H1 (cell line): ENCODE measurements at regions not wholly inside any gene's neighbourhood (a gene's known extent, or its start where the extent isn't known, plus 50 kb on each side); places are given as distances from the start of the nearest gene placed in this dataset.

Experiments
- CTCF ChIA-PET: fragments of 300-600 bp; sonication (Branson Sonifier 250); formaldehyde crosslinking; loops from one replicate; lab custom pipeline; 2021; ENCODE audit not compliant: partially characterized antibody; lab: Charles Lee
- POLR2A ChIA-PET: fragments of 300-600 bp; sonication (Branson Sonifier 250); formaldehyde crosslinking; loops from one replicate; lab custom pipeline; 2021; ENCODE audit warnings: inconsistent platforms; ENCODE audit not compliant: partially characterized antibody; lab: Charles Lee
- DNase-seq, 2 experiments: peaks; one replicate each; pipeline versions ENCODE4 v3.0.0 to v3.0.0-alpha.2; 2010 to 2022; ENCODE audit warnings: low spot score in 2 of 2, low read depth in 1 of 2, mixed read lengths in 1 of 2
- FAIRE-seq: peaks from 2 replicates; lab custom pipeline; 2011; peaks lifted over from hg19 to GRCh38; lab: Jason Lieb, UNC
- H2AFZ ChIP-seq: 2 replicates; pipeline ENCODE4 v1.8.1; 2012; ENCODE audit warnings: low read length, inconsistent platforms
- H2AK5ac ChIP-seq: 2 replicates; pipeline ENCODE4 v1.6.1; 2013; ENCODE audit warnings: low read depth, low read length
- H2BK120ac ChIP-seq: replicated peaks from 2 replicates; pipeline ENCODE3; 2013; ENCODE audit warnings: low read depth, low read length, inconsistent platforms
- H2BK12ac ChIP-seq: 2 replicates; pipeline ENCODE4 v1.6.1; 2013; ENCODE audit warnings: low read depth, low read length
- H2BK15ac ChIP-seq: 2 replicates; pipeline ENCODE4 v1.6.1; 2013; ENCODE audit warnings: low read length
- H2BK20ac ChIP-seq: 2 replicates; pipeline ENCODE4 v1.6.1; 2013; ENCODE audit warnings: low read length
- H2BK5ac ChIP-seq: 2 replicates; pipeline ENCODE4 v1.6.1; 2013; ENCODE audit warnings: low read depth, low read length
- H3K14ac ChIP-seq: 2 replicates; pipeline ENCODE4 v1.6.1; 2013; ENCODE audit warnings: inconsistent platforms; ENCODE audit not compliant: insufficient read length
- H3K18ac ChIP-seq: 2 replicates; pipeline ENCODE4 v1.6.1; 2013; ENCODE audit warnings: low read length; ENCODE audit errors: extremely low read depth
- H3K23ac ChIP-seq: 2 replicates; pipeline ENCODE4 v1.6.1; 2013; ENCODE audit warnings: inconsistent platforms; ENCODE audit not compliant: insufficient read length
- H3K23me2 ChIP-seq: 2 replicates; pipeline ENCODE4 v1.6.1; 2013; ENCODE audit warnings: low read depth, low read length
- H3K27ac ChIP-seq: 2 replicates; pipeline ENCODE4 v1.6.1; 2011; ENCODE audit warnings: low read depth, low read length, inconsistent platforms
- H3K27me3 ChIP-seq, 4 experiments: replicated peaks in 1 of 4; 1 replicate in 1 of 4; 2 replicates in 3 of 4; pipeline versions ENCODE4 v1.6.1 to v1.8.1; 2011 to 2013; ENCODE audit warnings: low read length in 3 of 4, mild to moderate bottlenecking in 3 of 4, inconsistent platforms in 2 of 4, mixed read lengths in 2 of 4, moderate library complexity in 1 of 4; ENCODE audit not compliant: control insufficient read depth in 3 of 4, insufficient read depth in 3 of 4; ENCODE audit errors: extremely low read depth in 1 of 4
- H3K36me3 ChIP-seq, 4 experiments: 2 replicates each; pipeline versions ENCODE4 v1.6.1 to v1.8.1; 2011 to 2013; ENCODE audit warnings: mild to moderate bottlenecking in 4 of 4, low read length in 3 of 4, moderate library complexity in 2 of 4, control low read depth in 1 of 4, inconsistent platforms in 1 of 4; ENCODE audit not compliant: insufficient read depth in 4 of 4, control insufficient read depth in 2 of 4
- H3K4ac ChIP-seq: replicated peaks from 2 replicates; pipeline ENCODE3; 2013; ENCODE audit warnings: low read length, low read depth, mixed read lengths, inconsistent platforms; ENCODE audit not compliant: insufficient read length
- H3K4me1 ChIP-seq, 4 experiments: replicated peaks in 1 of 4; 1 replicate in 1 of 4; 2 replicates in 3 of 4; pipeline versions ENCODE4 v1.6.1 to v1.8.1; 2011 to 2013; ENCODE audit warnings: low read length in 3 of 4, inconsistent platforms in 2 of 4, mixed read lengths in 1 of 4; ENCODE audit not compliant: insufficient read depth in 4 of 4, control insufficient read depth in 3 of 4
- H3K4me2 ChIP-seq, 2 experiments: 2 replicates each; pipeline versions ENCODE4 v1.6.1 to v1.8.1; 2011 to 2013; ENCODE audit warnings: low read depth in 2 of 2, low read length in 2 of 2, control low read depth in 1 of 2, inconsistent platforms in 1 of 2, mild to moderate bottlenecking in 1 of 2; ENCODE audit not compliant: insufficient read depth in 1 of 2
- H3K4me3 ChIP-seq, 4 experiments: fragments of 200-600, 300-600 bp in 1 of 4; sonication (generic), shearing (Covaris generic), sonication (Bioruptor Twin) in 1 of 4; 2 replicates each; pipeline versions ENCODE4 v1.5.1 to v1.8.1; 2011 to 2016; ENCODE audit warnings: low read length in 4 of 4, low read depth in 3 of 4, control low read depth in 2 of 4, inconsistent platforms in 2 of 4, mild to moderate bottlenecking in 2 of 4, mixed read lengths in 1 of 4, moderate library complexity in 1 of 4; ENCODE audit not compliant: insufficient read depth in 2 of 4; ENCODE audit errors: extremely low read depth in 1 of 4
- H3K56ac ChIP-seq: replicated peaks from 2 replicates; pipeline ENCODE3; 2013; ENCODE audit warnings: low read depth, mild to moderate bottlenecking, mixed read lengths, low read length, inconsistent platforms; ENCODE audit not compliant: insufficient read length
- H3K79me1 ChIP-seq: 2 replicates; pipeline ENCODE4 v1.6.1; 2013; ENCODE audit warnings: low read depth, low read length, control low read depth
- H3K79me2 ChIP-seq, 2 experiments: 2 replicates each; pipeline versions ENCODE4 v1.6.1 to v1.8.1; 2012 to 2013; ENCODE audit warnings: low read length in 2 of 2, mild to moderate bottlenecking in 2 of 2, inconsistent platforms in 1 of 2; ENCODE audit not compliant: insufficient read depth in 2 of 2, control insufficient read depth in 1 of 2
- H3K9ac ChIP-seq, 4 experiments: replicated peaks in 1 of 4; 1 replicate in 1 of 4; 2 replicates in 3 of 4; pipeline versions ENCODE4 v1.6.1 to v1.8.1; 2011 to 2013; ENCODE audit warnings: low read depth in 3 of 4, low read length in 3 of 4, control low read depth in 2 of 4, mild to moderate bottlenecking in 2 of 4, moderate library complexity in 2 of 4, inconsistent platforms in 1 of 4; ENCODE audit errors: extremely low read depth in 1 of 4
- H3K9me3 ChIP-seq, 2 experiments: 2 replicates each; pipeline versions ENCODE4 v1.6.1 to v1.8.1; 2012 to 2013; ENCODE audit warnings: mild to moderate bottlenecking in 2 of 2, moderate library complexity in 2 of 2, control low read depth in 1 of 2, inconsistent platforms in 1 of 2, low read depth in 1 of 2, low read length in 1 of 2, mixed read lengths in 1 of 2; ENCODE audit not compliant: insufficient read depth in 2 of 2
- H4K20me1 ChIP-seq, 2 experiments: replicated peaks in 1 of 2; 2 replicates each; pipeline versions ENCODE3 to v1.8.1; 2011 to 2013; ENCODE audit warnings: inconsistent platforms in 2 of 2, low read length in 2 of 2, mild to moderate bottlenecking in 1 of 2; ENCODE audit not compliant: insufficient read depth in 2 of 2, control insufficient read depth in 1 of 2
- H4K5ac ChIP-seq: 2 replicates; pipeline ENCODE4 v1.6.1; 2013; ENCODE audit warnings: low read length, low read depth, mixed read lengths, inconsistent platforms; ENCODE audit not compliant: insufficient read length
- H4K8ac ChIP-seq: 2 replicates; pipeline ENCODE4 v1.8.0; 2013; ENCODE audit warnings: mild to moderate bottlenecking, moderate library complexity, low read length, inconsistent platforms; ENCODE audit not compliant: insufficient read depth; ENCODE audit errors: extremely low read depth
- H4K91ac ChIP-seq: replicated peaks from 2 replicates; pipeline ENCODE3; 2013; ENCODE audit warnings: low read length, mixed read lengths, inconsistent platforms; ENCODE audit not compliant: insufficient read length
- BCL11A ChIP-seq, 2 experiments: IDR thresholded peaks; one replicate each; pipeline ENCODE4 v1.6.1; 2011; ENCODE audit warnings: low read depth in 2 of 2, low read length in 2 of 2, mild to moderate bottlenecking in 2 of 2
- CHD1 ChIP-seq: IDR thresholded peaks from 2 replicates; pipeline ENCODE4 v1.6.1; 2012; ENCODE audit warnings: low read depth, low read length, improper control_type of control experiment
- CREB1 ChIP-seq: IDR thresholded peaks from 2 replicates; pipeline ENCODE4 v1.6.1; 2012; ENCODE audit warnings: inconsistent platforms
- CTCF ChIP-seq, 3 experiments: IDR thresholded peaks; 1 replicate in 2 of 3; 2 replicates in 1 of 3; pipeline versions ENCODE4 v1.5.1 to v1.6.1; 2011; ENCODE audit warnings: low read length in 3 of 3, mild to moderate bottlenecking in 3 of 3, inconsistent platforms in 2 of 3, low read depth in 1 of 3, moderate library complexity in 1 of 3; ENCODE audit not compliant: insufficient read depth in 1 of 3; ENCODE audit errors: control extremely low read depth in 1 of 3
- EP300 ChIP-seq, 2 experiments: IDR thresholded peaks; 1 replicate in 1 of 2; 2 replicates in 1 of 2; pipeline ENCODE4 v1.6.1; 2011 to 2012; ENCODE audit warnings: low read depth in 2 of 2, low read length in 2 of 2, mild to moderate bottlenecking in 2 of 2, borderline replicate concordance in 1 of 2, inconsistent platforms in 1 of 2, moderate library complexity in 1 of 2
- POLR2A ChIP-seq, 2 experiments: IDR thresholded peaks; 1 replicate in 1 of 2; 2 replicates in 1 of 2; pipeline ENCODE4 v1.6.1; 2011; ENCODE audit warnings: low read depth in 2 of 2, low read length in 2 of 2, mild to moderate bottlenecking in 2 of 2; ENCODE audit errors: control extremely low read depth in 1 of 2
- POLR2AphosphoS5 ChIP-seq: IDR thresholded peaks from 2 replicates; pipeline ENCODE4 v1.6.1; 2011; ENCODE audit warnings: low read depth, low read length
- SRF ChIP-seq: IDR thresholded peaks from 2 replicates; pipeline ENCODE4 v1.6.1; 2011; ENCODE audit warnings: mild to moderate bottlenecking, low read depth, low read length, moderate library complexity
- WGBS, 2 experiments: shearing (Covaris generic) in 1 of 2; methylation state at CpG; one replicate each; pipeline versions ENCODE4 v1.1.6 to v1.1.7; 2013 to 2015; ENCODE audit warnings: low lambda C conversion rate in 2 of 2, mixed read lengths in 2 of 2, inconsistent platforms in 1 of 2, low coverage in 1 of 2, missing lambda C conversion rate in 1 of 2; ENCODE audit not compliant: insufficient replicate concordance in 2 of 2, insufficient coverage in 1 of 2, insufficient read length in 1 of 2; ENCODE audit errors: extremely low coverage in 1 of 2, missing lambda C conversion rate in 1 of 2; 5-methylcytosine and 5-hydroxymethylcytosine counted together

- no peak for FAIRE-seq
- POLR2A ChIA-PET: no interaction called here
- Histone ChIP-seq H3K4me2 (no peak overlapping the region), H4K91ac (no peak overlapping the region), H3K79me1 (no peaks in the 10 kb centered on the region), H3K27ac (no peak overlapping the region), H2AFZ (no peak overlapping the region), H3K56ac (no peak overlapping the region), H3K4me3 (no peak overlapping the region), H2AK5ac (no peak overlapping the region), H4K5ac (no peak overlapping the region), H3K23me2 (no peaks in the 10 kb centered on the region), H2BK15ac (no peak overlapping the region), H2BK20ac (no peak overlapping the region), H2BK120ac (no peak overlapping the region), H3K9ac (no peak overlapping the region), H3K27me3 (no peaks in the 10 kb centered on the region), H3K36me3 (no peaks in the 10 kb centered on the region), H2BK5ac (no peak overlapping the region), H3K23ac (no peak overlapping the region), H3K4ac (no peak overlapping the region), H4K8ac (no peak overlapping the region), H3K18ac (no peak overlapping the region), H2BK12ac (no peak overlapping the region), H3K79me2 (no peaks in the 10 kb centered on the region), H3K4me1 (no peaks in the 10 kb centered on the region), H3K9me3 (peaks cover 10 to 11% of the 10 kb centered on the region in 2 experiments; a peak in 3 of 4 replicates), H3K14ac (no peak overlapping the region), H4K20me1 (no peaks in the 10 kb centered on the region)
- CTCF ChIA-PET: no interaction called here
- DNase-seq: no peak
- 91% methylated on average over 4 of the region's 4 CpGs; no CpG with 5 or more reads in 1 of the 2 experiments for WGBS, 2 experiments
- TF ChIP-seq BCL11A (IDR thresholded peaks at IDR 0.05; ENCODE audit: low read depth in 2 of 2, low read length in 2 of 2): no peak
- no peak for TF ChIP-seq CREB1
- TF ChIP-seq EP300 (IDR thresholded peaks at IDR 0.05; ENCODE audit: borderline replicate concordance in 1 of 2, low read depth in 2 of 2, low read length in 2 of 2): no peak
- TF ChIP-seq CTCF (IDR thresholded peaks at IDR 0.05; ENCODE audit: control extremely low read depth in 1 of 3, insufficient read depth in 1 of 3, low read depth in 1 of 3, low read length in 3 of 3): no peak
- TF ChIP-seq POLR2A (IDR thresholded peaks at IDR 0.05; ENCODE audit: control extremely low read depth in 1 of 2, low read depth in 2 of 2, low read length in 2 of 2): no peak
- no peak for TF ChIP-seq POLR2AphosphoS5
- TF ChIP-seq CHD1: no peak
- TF ChIP-seq SRF: no peak
Measured at GRCh38 chr3:140777631-140778233, 99.9 kb downstream of the TRIM42 start.
